GM18909 (cell line): ENCODE measurements at regions not wholly inside any gene's neighbourhood (a gene's known extent, or its start where the extent isn't known, plus 50 kb on each side); places are given as distances from the start of the nearest gene placed in this dataset.
"Not testable (repeated sequence)": the region's sequence is repeated elsewhere in the genome, so short reads cannot be mapped to it uniquely, and the experiment has no call there.

Experiments used
- ATAC-seq: cut with Tn5 transposase; IDR thresholded peaks from one replicate; pipeline ENCODE4 v1.9.1; 2021; ENCODE audit warnings: mild to moderate bottlenecking; ENCODE audit not compliant: unreplicated experiment, poor library complexity

GRCh38 chr4:179124957-179125356 is 1682.7 kb upstream of the AGA start:
- no peak for ATAC-seq

DNA sequence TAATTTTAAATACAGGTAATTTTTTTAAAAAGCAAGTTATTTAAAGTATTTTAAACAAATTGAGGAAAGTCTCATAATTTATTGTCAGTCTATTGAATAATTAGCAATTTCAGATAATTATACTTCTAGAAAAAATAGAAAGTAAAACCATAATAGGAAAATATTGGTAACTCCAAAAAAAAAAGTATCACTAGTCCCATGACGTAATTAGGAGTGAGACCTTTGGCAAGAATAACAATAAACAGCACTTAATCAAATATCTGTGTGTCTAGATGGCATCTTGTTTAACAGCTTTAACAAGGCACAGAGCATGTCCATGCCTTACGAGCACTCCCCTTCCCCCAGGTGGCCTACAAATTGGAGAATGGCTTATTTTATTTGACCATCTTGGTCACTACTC is 1683.6 kb upstream of the AGA start:
- ATAC-seq = no peak

DNA sequence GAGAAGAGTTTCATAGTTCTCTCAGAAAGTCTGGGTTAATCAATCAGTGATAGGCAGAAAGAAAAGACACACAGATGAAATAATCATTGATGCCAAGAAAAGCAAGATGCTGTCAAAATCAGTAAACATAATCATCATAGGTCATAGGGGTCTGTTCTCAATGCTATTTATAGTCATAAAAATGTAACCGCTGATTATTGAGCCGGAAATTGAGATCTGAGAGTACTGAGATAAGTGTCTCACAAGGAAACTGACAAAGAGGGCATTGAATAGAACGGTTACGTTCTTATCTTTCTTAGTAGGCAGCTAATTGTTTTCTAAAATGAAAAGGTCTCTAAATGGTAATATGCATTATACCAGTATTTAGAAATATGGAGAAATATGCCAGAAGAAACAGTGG is 1686.1 kb upstream of the AGA start:
- ATAC-seq = no peak

- ATAC-seq = no peak
Observed at GRCh38 chr4:179130122-179130714, 1688.0 kb upstream of the AGA start.

- ATAC-seq = no peak
Observed at GRCh38 chr4:179145746-179146525, 1703.7 kb upstream of the AGA start.

- no peak for ATAC-seq
Observed at GRCh38 chr4:179151770-179152169, 1709.5 kb upstream of the AGA start.

DNA sequence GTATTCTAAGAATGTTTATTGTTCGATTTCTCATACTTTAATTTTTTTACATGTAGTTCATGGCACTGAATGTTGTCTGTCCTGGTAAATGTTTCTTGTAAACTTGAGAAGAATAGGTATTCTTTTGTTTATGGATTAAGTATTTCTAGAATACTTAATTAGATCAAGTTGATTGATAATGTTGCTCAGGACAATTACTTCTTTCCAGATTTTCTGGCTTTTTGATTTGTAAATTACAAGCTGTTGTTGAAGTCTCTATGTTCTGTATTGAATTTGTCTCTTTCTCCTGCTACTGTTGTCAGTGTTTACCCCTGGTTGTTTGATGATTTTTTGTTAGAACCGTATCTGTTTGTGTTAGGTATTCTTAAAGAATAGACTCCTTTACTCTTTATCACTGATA is 1720.9 kb upstream of the AGA start:
- ATAC-seq = no peak

DNA sequence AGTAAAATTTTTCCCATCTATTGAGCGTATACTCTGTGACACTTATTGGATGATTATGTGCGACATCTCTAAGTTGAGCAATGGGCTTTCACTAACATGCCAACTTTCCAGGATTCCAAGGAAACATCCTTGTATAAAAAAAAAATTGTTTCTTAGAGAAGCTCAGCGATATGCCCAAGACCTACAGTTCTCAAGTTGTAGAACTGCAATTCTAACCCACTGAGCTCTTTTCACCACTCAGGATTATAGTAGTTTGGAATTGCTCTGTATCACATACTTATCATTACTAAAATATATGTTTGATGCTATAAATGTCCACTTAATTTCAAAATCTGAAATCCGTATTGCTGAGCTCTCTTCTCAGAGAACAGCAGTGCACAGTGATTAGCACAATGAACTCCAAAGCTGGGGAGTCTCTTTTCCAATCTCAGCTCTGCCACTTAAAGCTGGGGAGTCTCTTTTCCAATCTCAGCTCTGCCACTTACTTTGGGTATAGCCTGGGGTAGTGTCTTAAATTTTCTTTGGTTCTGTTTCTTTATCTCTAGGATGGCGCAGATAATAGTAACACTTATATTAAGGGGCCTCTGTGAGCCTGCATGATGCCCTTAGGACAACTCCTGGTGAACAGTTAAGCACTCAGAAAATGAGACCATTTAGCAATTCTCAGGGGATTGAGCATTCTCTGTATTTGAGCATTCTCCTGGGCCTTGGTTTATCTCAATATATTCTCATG is 1722.2 kb upstream of the AGA start:
- ATAC-seq = no peak

GRCh38 chr4:179165000-179165738 is 1722.9 kb upstream of the AGA start:
- no peak for ATAC-seq

- ATAC-seq = no peak
Observed at GRCh38 chr4:179165862-179166261, 1723.6 kb upstream of the AGA start.

DNA sequence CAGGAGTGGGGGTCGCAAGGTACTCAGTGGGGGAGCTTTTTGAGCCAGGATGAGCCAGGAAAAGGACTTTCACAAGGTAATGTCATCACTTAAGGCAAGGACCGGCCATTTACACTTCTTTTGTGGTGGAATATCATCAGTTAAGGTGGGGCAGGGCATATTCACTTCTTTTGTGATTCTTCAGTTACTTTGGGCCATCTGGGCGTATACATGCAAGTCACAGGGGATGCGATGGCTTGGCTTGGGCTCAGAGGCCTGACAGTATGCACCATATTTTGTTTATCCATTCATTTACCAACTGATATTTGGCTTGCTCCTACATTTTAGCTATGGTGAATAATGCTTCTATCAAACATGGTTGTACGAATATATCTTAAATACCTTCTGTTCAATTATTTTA is 1728.1 kb upstream of the AGA start:
- ATAC-seq = not testable (repeated sequence)

GRCh38 chr4:179182741-179183140 is 1740.5 kb upstream of the AGA start:
- no peak for ATAC-seq

GRCh38 chr4:179195887-179196286 is 1753.7 kb upstream of the AGA start:
- ATAC-seq = no peak

GRCh38 chr4:179196511-179196910 is 1754.3 kb upstream of the AGA start:
- ATAC-seq = no peak

GRCh38 chr4:179200681-179201080 is 1758.4 kb upstream of the AGA start:
- no peak for ATAC-seq

- no peak for ATAC-seq
Observed at GRCh38 chr4:179225594-179225993, 1783.4 kb upstream of the AGA start.

GRCh38 chr4:179248821-179249220 is 1806.6 kb upstream of the AGA start:
- ATAC-seq = no peak

GRCh38 chr4:179268791-179269190 is 1826.6 kb upstream of the AGA start:
- ATAC-seq = no peak

- no peak for ATAC-seq
Observed at GRCh38 chr4:179272282-179272681, 1830.0 kb upstream of the AGA start.

DNA sequence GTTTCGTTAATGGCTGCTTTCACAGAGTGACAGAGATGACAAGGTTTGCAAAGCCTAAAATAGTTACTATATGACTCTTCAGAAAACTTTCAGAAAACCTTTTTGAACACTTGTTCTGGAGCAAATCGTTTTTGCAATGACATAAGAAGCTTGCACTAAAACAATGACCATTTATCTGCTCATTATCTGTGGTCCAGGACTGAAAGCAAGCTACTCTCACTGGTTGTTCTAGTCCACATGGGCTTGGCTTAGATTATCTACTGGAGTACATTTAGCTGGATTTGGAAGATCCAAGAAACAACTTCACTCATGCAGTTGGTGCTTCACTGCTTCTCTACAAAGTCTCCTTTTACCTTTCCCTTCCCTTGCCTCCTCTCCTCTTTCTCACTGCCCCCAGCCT is 1836.4 kb upstream of the AGA start:
- ATAC-seq = no peak

- ATAC-seq = no peak
Observed at GRCh38 chr4:179285696-179286095, 1843.5 kb upstream of the AGA start.
